Heart right ventricle (tissue), 16 donors: ENCODE measurements at regions not wholly inside any gene's neighbourhood (a gene's known extent, or its start where the extent isn't known, plus 50 kb on each side); places are given as distances from the start of the nearest gene placed in this dataset.

ENCODE experiments used
- ATAC-seq, 8 donors: fragments of 200-7000 bp; cut with Tn5 transposase; one replicate each; pipeline ENCODE4 v1.9.1; 2020; ENCODE audit warnings: mild to moderate bottlenecking in 8 of 8, moderate library complexity in 8 of 8, moderate number of reproducible peaks in 1 of 8
- DNase-seq, 2 donors: peaks; one replicate each; pipeline ENCODE4 v3.0.0-alpha.2; 2020
- H3K27ac ChIP-seq, 10 donors: fragments of 200-600 bp; sonication (generic) in 2 of 10; one replicate each; pipeline versions ENCODE4 v1.5.0 to v1.8.0; 2020 to 2022; ENCODE audit warnings: mild to moderate bottlenecking in 3 of 10
- H3K27me3 ChIP-seq, 7 donors: fragments of 200-600 bp; one replicate each; pipeline ENCODE4 v1.8.0; 2021 to 2022; ENCODE audit warnings: mild to moderate bottlenecking in 2 of 7
- H3K36me3 ChIP-seq, 9 donors: fragments of 200-600 bp; sonication (generic) in 1 of 9; one replicate each; pipeline versions ENCODE4 v1.5.0 to v1.8.0; 2020 to 2022; ENCODE audit warnings: mild to moderate bottlenecking in 2 of 9
- H3K4me1 ChIP-seq, 9 donors: fragments of 200-600 bp; sonication (generic) in 1 of 9; one replicate each; pipeline versions ENCODE4 v1.5.0 to v1.8.0; 2020 to 2022; ENCODE audit warnings: mild to moderate bottlenecking in 4 of 9
- H3K4me3 ChIP-seq, 10 donors: fragments of 200-600 bp; sonication (generic) in 2 of 10; one replicate each; pipeline versions ENCODE4 v1.5.0 to v1.8.0; 2020 to 2022; ENCODE audit warnings: mild to moderate bottlenecking in 7 of 10, moderate library complexity in 2 of 10
- H3K9me3 ChIP-seq, 11 donors: fragments of 200-600 bp in 10 of 11; sonication (generic) in 2 of 11; one replicate each; pipeline versions ENCODE4 v1.5.0 to v1.8.0; 2013 to 2022; ENCODE audit warnings: mild to moderate bottlenecking in 2 of 11, control low read depth in 1 of 11, moderate library complexity in 1 of 11
- CTCF ChIP-seq, 9 donors: fragments of 200-600 bp; sonication (generic) in 2 of 9; IDR thresholded peaks; one replicate each; pipeline versions ENCODE4 v1.5.0 to v1.8.0; 2021 to 2022; ENCODE audit warnings: antibody characterized with exemption in 9 of 9, mild to moderate bottlenecking in 5 of 9, moderate library complexity in 1 of 9
- WGBS, 2 donors: extraction: QIAGEN DNeasy Blood & Tissue Kit; methylation state at CpG; one replicate each; pipeline ENCODE4 v1.1.7; 2013; ENCODE audit warnings: inconsistent platforms in 1 of 2; 5-methylcytosine and 5-hydroxymethylcytosine counted together
- intact Hi-C, 10 donors: fragments of 100-400 bp; cut with DNase I; formaldehyde crosslinking; loops; one replicate each; pipeline versions ENCODE4 v1.11.1 to v1.14.2; 2022
- donor health status: Arrhythmogenic right ventricular cardiomyopathy.
- donor health status: ischemic (EF 13 %, LVEDD 7.1; RV severe dilation, severe dysfunction).
- donor health status: healthy with polysubstance abuse.
- donor health status: DM: no; HTN: yes; CAD: no.
- donor health status: DM: no; HTN: no; CAD: no.
- donor health status: ischemic (EF 25% LVEDD 6.9; RV normal size, moderate dysfunction).
- donor health status: ischemic (EF 25% LVEDD 5.7; RV mildly dilated, moderate dysfunction).
- donor health status: healthy.
- donor health status: DM: yes; HTN: yes; CAD: no.
- donor health status: Ischemic cardiomyopathy.
- donor health status: ischemic (EF 35%, LVEDD 5.7; RV mildly dilated, moderate dysfunction).
- donor health status: nonischemic (EF 11% LVEDD 7.7; RV severe dilation, severe dysfunction).
- donor health status: DM: yes; HTN: yes; CAD: no.
- donor health status: PGD.
- donor health status: ischemic (EF 29% LVEDD 5.4; RV normal size, mild dysfunction).
- donor health status: nonischemic (EF 23%, LVEDD 6.1; RV moderate dilation, normal function).

GRCh38 chr18:76307293-76307690 is 187.8 kb downstream of the ZNF516 start:
- intact Hi-C loops = no loop called here
- no peak overlapping the region for H3K4me3 ChIP-seq
- TF ChIP-seq CTCF (IDR thresholded peaks at IDR 0.05) = no peak
- H3K36me3 ChIP-seq = no peaks in the 10 kb centered on the region
- DNase-seq (no peak), ATAC-seq (no peak)
- H3K9me3 ChIP-seq = no peaks in the 10 kb centered on the region
- H3K27me3 ChIP-seq = peaks cover 0 to 5% (median 0%) of the 10 kb centered on the region in 7 donors
- whole genome bisulfite sequencing, 2 donors = 67 to 78% methylated on average over 2 of the region's 2 CpGs
- no peak overlapping the region for H3K27ac ChIP-seq
- no peaks in the 10 kb centered on the region for H3K4me1 ChIP-seq

- DNase-seq = no peak
- ATAC-seq = no peak
Measured at GRCh38 chr18:76306685-76307292, 188.3 kb downstream of the ZNF516 start.

GRCh38 chr18:76285866-76286265 is 209.2 kb downstream of the ZNF516 start:
- TF ChIP-seq CTCF (IDR thresholded peaks at IDR 0.05) = no peak
- H3K27me3 ChIP-seq = peaks cover 0 to 4% (median 0%) of the 10 kb centered on the region in 7 donors
- no peaks in the 10 kb centered on the region for H3K4me1 ChIP-seq
- intact Hi-C loops = no loop called here
- no peak overlapping the region for H3K27ac ChIP-seq
- no peak for ATAC-seq
- 52 to 53% methylated on average over 3 of the region's 3 CpGs for WGBS, 2 donors
- no peak for DNase-seq
- H3K4me3 ChIP-seq = no peak overlapping the region
- peaks cover 0 to 33% (median 3%) of the 10 kb centered on the region in 11 donors for H3K9me3 ChIP-seq
- no peaks in the 10 kb centered on the region for H3K36me3 ChIP-seq

More at GRCh38 chr18:76306685-76307292, 188.3 kb downstream of the ZNF516 start:
- Histone ChIP-seq H3K36me3 (no peaks in the 10 kb centered on the region), H3K4me1 (no peaks in the 10 kb centered on the region), H3K27me3 (no peaks in the 10 kb centered on the region), H3K27ac (no peak overlapping the region), H3K4me3 (no peak overlapping the region), H3K9me3 (no peaks in the 10 kb centered on the region)
- intact Hi-C loops = no loop called here
- WGBS, 2 donors = 75 to 77% methylated on average over 9 of the region's 9 CpGs
- TF ChIP-seq CTCF (IDR thresholded peaks at IDR 0.05) = no peak

- no peak for ATAC-seq
- no peak for DNase-seq
- intact Hi-C loops = no loop called here
- Histone ChIP-seq H3K27ac (no peak overlapping the region), H3K27me3 (peaks cover 0 to 13% (median 0%) of the 10 kb centered on the region in 7 donors), H3K36me3 (no peaks in the 10 kb centered on the region), H3K4me1 (no peaks in the 10 kb centered on the region), H3K4me3 (no peak overlapping the region), H3K9me3 (peaks cover 0 to 10% (median 0%) of the 10 kb centered on the region in 11 donors)
- no peak for TF ChIP-seq CTCF (IDR thresholded peaks at IDR 0.05)
- WGBS, 2 donors = 73 to 75% methylated on average over 5 of the region's 5 CpGs
Measured at GRCh38 chr18:76281565-76281964, 213.5 kb downstream of the ZNF516 start.
